Heart left ventricle (tissue), 16 donors: ENCODE measurements at regions not wholly inside any gene's neighbourhood (a gene's known extent, or its start where the extent isn't known, plus 50 kb on each side); places are given as distances from the start of the nearest gene placed in this dataset.

Source experiments
- ATAC-seq, 4 donors: fragments of 200-7000 bp; cut with Tn5 transposase; one replicate each; pipeline ENCODE4 v1.9.1; 2020 to 2022; ENCODE audit warnings: moderate library complexity in 4 of 4, mild to moderate bottlenecking in 3 of 4, moderate number of reproducible peaks in 1 of 4
- DNase-seq, 5 donors: peaks; one replicate each; pipeline ENCODE4 v3.0.0-alpha.2; 2020
- H3K27ac ChIP-seq, 12 donors: fragments of 200-600 bp; sonication (generic) in 4 of 12; one replicate each; pipeline versions ENCODE4 v1.5.0 to v1.8.0; 2016 to 2022; ENCODE audit warnings: mild to moderate bottlenecking in 2 of 12
- H3K27me3 ChIP-seq, 9 donors: fragments of 200-600 bp; sonication (generic) in 2 of 9; one replicate each; pipeline versions ENCODE4 v1.5.1 to v1.8.0; 2016 to 2022; ENCODE audit warnings: mild to moderate bottlenecking in 3 of 9
- H3K36me3 ChIP-seq, 9 donors: fragments of 200-600 bp; sonication (generic) in 2 of 9; one replicate each; pipeline versions ENCODE4 v1.5.0 to v1.8.0; 2018 to 2022; ENCODE audit warnings: mild to moderate bottlenecking in 2 of 9
- H3K4me1 ChIP-seq, 12 donors: fragments of 200-600 bp; sonication (generic) in 4 of 12; one replicate each; pipeline versions ENCODE4 v1.5.0 to v1.8.0; 2016 to 2022; ENCODE audit warnings: mild to moderate bottlenecking in 3 of 12
- H3K4me3 ChIP-seq, 12 donors: fragments of 200-600 bp; sonication (generic) in 4 of 12; one replicate each; pipeline versions ENCODE4 v1.5.0 to v1.8.0; 2017 to 2022; ENCODE audit warnings: mild to moderate bottlenecking in 9 of 12, moderate library complexity in 4 of 12
- H3K9me3 ChIP-seq, 12 donors: fragments of 200-600 bp; sonication (generic) in 4 of 12; one replicate each; pipeline versions ENCODE4 v1.5.0 to v1.8.0; 2016 to 2022; ENCODE audit warnings: mild to moderate bottlenecking in 1 of 12
- CTCF ChIP-seq, 12 donors: fragments of 200-600 bp; sonication (generic) in 4 of 12; IDR thresholded peaks; one replicate each; pipeline versions ENCODE4 v1.5.0 to v1.8.0; 2018 to 2022; ENCODE audit warnings: antibody characterized with exemption in 12 of 12, mild to moderate bottlenecking in 5 of 12
- POLR2A ChIP-seq, 2 donors: fragments of 450-650 bp; IDR thresholded peaks; one replicate each; pipeline ENCODE4 v1.6.1; 2017; ENCODE audit warnings: antibody characterized with exemption in 2 of 2, mild to moderate bottlenecking in 2 of 2, moderate library complexity in 2 of 2
- WGBS, 4 donors: extraction: QIAGEN DNeasy Blood & Tissue Kit in 2 of 4; methylation state at CpG; one replicate each; pipeline versions ENCODE4 v1.1.5 to v1.1.7; 2013 to 2018; 5-methylcytosine and 5-hydroxymethylcytosine counted together
- intact Hi-C, 10 donors: fragments of 100-400 bp; cut with DNase I; formaldehyde crosslinking; loops; one replicate each; pipeline versions ENCODE4 v1.11.1 to v1.14.2; 2022
- donor health status: ischemic (EF 13 %, LVEDD 7.1; RV severe dilation, severe dysfunction).
- donor health status: healthy with polysubstance abuse.
- donor health status: DM: no; HTN: yes; CAD: no.
- donor health status: DM: no; HTN: no; CAD: no.
- donor health status: ischemic (EF 25% LVEDD 6.9; RV normal size, moderate dysfunction).
- donor health status: ischemic (EF 25% LVEDD 5.7; RV mildly dilated, moderate dysfunction).
- donor health status: healthy.
- donor health status: DM: yes; HTN: yes; CAD: no.
- donor health status: ischemic (EF 35%, LVEDD 5.7; RV mildly dilated, moderate dysfunction).
- donor health status: nonischemic (EF 11% LVEDD 7.7; RV severe dilation, severe dysfunction).
- donor health status: DM: yes; HTN: yes; CAD: no.
- donor health status: PGD.
- donor health status: ischemic (EF 29% LVEDD 5.4; RV normal size, mild dysfunction).
- donor health status: nonischemic (EF 23%, LVEDD 6.1; RV moderate dilation, normal function).

- Histone ChIP-seq H3K4me1 (no peaks in the 10 kb centered on the region), H3K27ac (no peak overlapping the region), H3K4me3 (no peak overlapping the region), H3K36me3 (no peaks in the 10 kb centered on the region), H3K9me3 (peaks cover 0 to 12% (median 0%) of the 10 kb centered on the region in 12 donors), H3K27me3 (no peaks in the 10 kb centered on the region)
- ATAC-seq = no peak
- DNase-seq = no peak
- intact Hi-C loops = no loop called here
- WGBS, 4 donors = 39 to 72% (median 57%) methylated on average over 1 of the region's 1 CpG
- TF ChIP-seq CTCF (IDR thresholded peaks at IDR 0.05) (no peak), POLR2A (IDR thresholded peaks at IDR 0.05) (no peak)
Measured at GRCh38 chr18:73431620-73432019, 563.8 kb upstream of the NETO1 start.

GRCh38 chr18:73421010-73421409 lies 553.2 kb upstream of the NETO1 start:
- ATAC-seq = no peak

GRCh38 chr18:73419531-73419930 lies 551.7 kb upstream of the NETO1 start:
- TF ChIP-seq POLR2A (IDR thresholded peaks at IDR 0.05) (no peak), CTCF (IDR thresholded peaks at IDR 0.05) (no peak)
- H3K27me3 ChIP-seq = no peaks in the 10 kb centered on the region
- H3K9me3 ChIP-seq = peaks cover 0 to 11% (median 0%) of the 10 kb centered on the region in 12 donors
- ATAC-seq (no peak), DNase-seq (no peak)
- H3K4me1 ChIP-seq = no peaks in the 10 kb centered on the region
- no peak overlapping the region for H3K4me3 ChIP-seq
- no peak overlapping the region for H3K27ac ChIP-seq
- H3K36me3 ChIP-seq = no peaks in the 10 kb centered on the region
- 83 to 89% (median 87%) methylated on average over 4 of the region's 4 CpGs for WGBS, 4 donors
- intact Hi-C loops = no loop called here

More at GRCh38 chr18:73421010-73421409, 553.2 kb upstream of the NETO1 start:
- no peaks in the 10 kb centered on the region for H3K36me3 ChIP-seq
- no peak for DNase-seq
- no peak overlapping the region for H3K4me3 ChIP-seq
- no peak overlapping the region for H3K27ac ChIP-seq
- peaks cover 0 to 11% (median 0%) of the 10 kb centered on the region in 12 donors for H3K9me3 ChIP-seq
- intact Hi-C loops = loop anchor here in 1 of 10 donors (10.0 kb wide), 1 partner anchor 64 kb away; no protein-coding TSS in a partner anchor
- TF ChIP-seq CTCF (IDR thresholded peaks at IDR 0.05) (no peak), POLR2A (IDR thresholded peaks at IDR 0.05) (no peak)
- no peaks in the 10 kb centered on the region for H3K4me1 ChIP-seq
- H3K27me3 ChIP-seq = no peaks in the 10 kb centered on the region

- no peaks in the 10 kb centered on the region for H3K27me3 ChIP-seq
- H3K27ac ChIP-seq = no peak overlapping the region
- H3K9me3 ChIP-seq = peaks cover 0 to 11% (median 0%) of the 10 kb centered on the region in 12 donors
- no peaks in the 10 kb centered on the region for H3K36me3 ChIP-seq
- H3K4me3 ChIP-seq = no peak overlapping the region
- WGBS, 4 donors = 77 to 93% (median 82%) methylated on average over 4 of the region's 4 CpGs
- ATAC-seq (no peak), DNase-seq (no peak)
- H3K4me1 ChIP-seq = no peaks in the 10 kb centered on the region
- intact Hi-C loops = no loop called here
- TF ChIP-seq POLR2A (IDR thresholded peaks at IDR 0.05) = no peak
- TF ChIP-seq CTCF (IDR thresholded peaks at IDR 0.05) = no peak
Measured at GRCh38 chr18:73414598-73414997, 546.8 kb upstream of the NETO1 start.
